ENCODE measurements at regions not wholly inside any gene's neighbourhood (a gene's known extent, or its start where the extent isn't known, plus 50 kb on each side); places are given as distances from the start of the nearest gene placed in this dataset.
"Not testable (repeated sequence)": the region's sequence is repeated elsewhere in the genome, so short reads cannot be mapped to it uniquely, and the experiment has no call there.

- DNase-seq (ENCODE audit: low read depth): no peak
Measured at GRCh38 chr4:74544655-74545361, 99.9 kb downstream of the AREG start.

GRCh38 chr4:74545448-74545847 is 100.5 kb downstream of the AREG start:
- DNase-seq (ENCODE audit: low read depth): no peak

GRCh38 chr4:74546057-74546456 is 101.1 kb downstream of the AREG start:
- no peak for DNase-seq (ENCODE audit: low read depth)

GRCh38 chr4:74547042-74547441 is 102.1 kb downstream of the AREG start:
- no peak for DNase-seq (ENCODE audit: low read depth)

DNA sequence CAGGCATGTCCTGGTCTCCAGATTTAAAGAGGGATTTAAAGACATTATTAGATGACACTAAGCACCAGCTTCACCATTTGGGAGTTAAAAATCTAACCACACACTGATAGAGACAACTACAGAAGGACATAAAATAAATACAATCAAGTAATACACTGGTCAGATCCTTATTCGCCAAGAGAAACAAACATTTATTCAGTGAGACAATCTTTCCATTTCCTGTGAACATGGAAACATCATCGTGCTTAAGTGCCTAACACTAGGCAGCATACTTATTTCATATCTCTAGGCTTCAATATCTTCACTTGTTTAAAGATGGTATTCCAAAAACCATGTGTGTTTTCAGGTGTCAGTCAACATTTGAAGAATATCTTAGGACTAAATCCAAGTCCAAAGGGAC is 103.6 kb downstream of the AREG start:
- no peak for DNase-seq (ENCODE audit: low read depth)

DNA sequence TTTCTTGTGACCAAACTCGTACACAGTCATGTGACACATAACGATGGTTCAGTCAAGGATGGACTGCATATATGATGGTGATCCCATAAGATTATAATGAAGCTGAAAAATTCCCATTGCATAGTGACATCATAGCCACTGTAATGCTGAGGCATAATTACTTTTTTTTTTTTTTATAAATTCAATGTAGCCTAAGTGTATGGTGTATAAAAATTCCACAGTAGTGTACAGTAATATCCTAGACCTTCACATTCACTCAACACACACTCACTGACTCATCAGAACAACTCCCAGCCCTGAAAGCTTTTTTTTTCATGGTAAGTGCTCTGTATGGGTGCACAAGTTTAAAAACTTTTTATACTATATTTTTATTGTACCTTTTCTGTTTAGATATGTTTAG is 105.0 kb downstream of the AREG start:
- no peak for DNase-seq (ENCODE audit: low read depth)

DNA sequence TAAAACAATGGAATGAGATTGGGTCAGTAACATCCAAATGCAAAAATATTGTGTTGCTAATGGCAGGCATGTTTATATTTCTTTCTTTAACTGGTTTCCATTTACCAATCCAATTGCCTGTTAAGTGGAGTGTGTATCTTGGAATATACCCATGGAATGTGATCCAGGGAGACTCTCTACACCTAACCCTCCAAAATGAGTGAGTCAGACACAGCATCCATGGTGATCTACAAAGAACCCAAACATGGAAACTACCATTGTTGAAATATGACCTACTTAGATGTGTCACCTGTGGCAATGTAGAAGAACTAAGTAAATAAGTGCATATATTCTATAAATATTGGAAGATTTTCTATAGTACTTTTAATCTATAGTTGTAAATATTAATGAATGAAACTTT is 110.3 kb downstream of the AREG start:
- no peak for DNase-seq (ENCODE audit: low read depth)

- DNase-seq (ENCODE audit: low read depth): no peak
Measured at GRCh38 chr4:74555843-74556242, 110.9 kb downstream of the AREG start.

DNA sequence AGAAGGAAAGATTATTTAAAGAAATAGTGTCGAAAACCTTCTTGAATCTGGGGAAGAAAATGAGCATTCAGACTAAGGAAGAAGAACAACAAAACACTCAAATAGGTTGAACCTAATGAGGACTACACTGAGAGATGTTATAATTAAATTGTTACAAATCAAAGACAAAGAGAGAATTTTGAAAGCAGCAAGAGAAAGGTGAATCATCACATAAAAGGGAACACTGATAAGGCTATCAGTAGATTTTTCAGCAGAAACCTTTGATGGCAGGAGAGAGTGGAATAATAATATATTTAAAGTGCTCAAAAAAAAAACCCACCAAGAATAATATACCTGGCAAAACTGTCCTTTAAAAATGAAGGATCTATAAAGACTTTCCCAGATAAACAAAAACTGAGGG is 114.9 kb downstream of the AREG start:
- no peak for DNase-seq (ENCODE audit: low read depth)

GRCh38 chr4:74567981-74568380 is 123.0 kb downstream of the AREG start:
- DNase-seq (ENCODE audit: low read depth): no peak

DNA sequence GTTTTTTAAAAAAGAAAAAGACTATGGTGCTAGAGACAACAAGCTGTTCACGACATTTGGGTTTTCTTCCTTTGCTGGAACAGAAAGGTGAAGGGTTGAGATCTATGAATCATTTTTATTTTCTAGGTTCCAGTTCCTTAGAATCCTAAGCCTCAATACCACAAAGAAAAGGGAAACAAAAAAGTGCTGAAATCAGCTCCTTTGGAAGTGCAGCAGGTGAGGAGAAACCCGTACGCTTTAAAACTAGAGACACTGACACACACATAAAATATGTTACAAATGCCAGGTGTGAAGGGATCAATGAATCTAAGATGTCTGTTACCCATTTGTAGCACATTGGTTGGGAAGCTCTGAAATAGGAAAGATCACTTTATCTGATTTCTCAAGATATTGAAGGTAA is 125.2 kb downstream of the AREG start:
- no peak for DNase-seq (ENCODE audit: low read depth)

GRCh38 chr4:74578329-74578728 is 133.4 kb downstream of the AREG start:
- DNase-seq (ENCODE audit: low read depth): no peak

DNA sequence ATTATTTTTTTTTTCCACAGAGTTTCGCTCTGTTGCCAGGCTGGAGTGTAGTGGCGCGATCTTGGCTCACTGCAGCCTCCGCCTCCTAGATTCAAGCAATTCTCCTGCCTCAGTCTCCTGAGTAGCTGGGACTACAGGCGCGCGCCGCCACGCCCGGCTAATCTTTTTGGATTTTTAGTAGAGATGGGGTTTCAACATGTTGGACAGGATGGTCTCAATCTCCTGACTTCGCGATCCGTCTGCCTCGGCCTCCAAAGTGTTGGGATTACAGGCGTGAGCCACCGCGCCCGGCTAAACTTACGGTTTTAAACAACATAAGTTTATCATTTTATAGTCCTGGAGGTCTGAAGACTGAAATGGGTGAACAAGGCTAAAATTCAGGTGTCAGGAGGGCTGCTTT is 133.9 kb downstream of the AREG start:
- DNase-seq (ENCODE audit: low read depth): not testable (repeated sequence)

DNA sequence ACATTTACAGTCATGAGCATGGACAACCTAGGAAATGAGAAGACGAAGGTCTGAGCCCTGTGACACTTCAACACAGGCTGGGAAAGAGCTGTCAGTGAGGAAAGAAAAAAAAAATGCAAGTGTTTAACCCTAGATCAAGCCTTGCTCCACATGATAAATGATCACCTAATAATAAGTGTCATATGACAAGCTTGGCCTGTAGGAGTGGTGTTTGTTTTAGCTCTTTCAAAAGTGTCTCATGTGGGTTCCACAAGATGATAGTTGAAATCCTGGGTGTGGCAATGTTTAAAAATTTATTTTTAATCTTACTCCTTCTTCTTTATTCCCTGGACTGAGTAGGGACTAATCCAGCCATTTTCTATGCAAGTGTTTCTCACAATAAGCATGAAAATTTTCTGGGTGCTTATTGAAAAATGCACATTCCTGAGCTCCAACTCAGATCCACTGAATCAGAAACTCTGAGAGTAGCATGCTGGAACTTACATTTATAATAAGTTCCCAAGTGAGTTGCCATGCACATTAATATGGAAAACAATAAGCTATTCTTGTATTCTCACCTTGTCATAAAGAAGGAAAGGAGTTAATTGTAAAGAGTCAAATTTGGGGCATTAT is 138.3 kb downstream of the AREG start:
- DNase-seq (ENCODE audit: low read depth): no peak

DNA sequence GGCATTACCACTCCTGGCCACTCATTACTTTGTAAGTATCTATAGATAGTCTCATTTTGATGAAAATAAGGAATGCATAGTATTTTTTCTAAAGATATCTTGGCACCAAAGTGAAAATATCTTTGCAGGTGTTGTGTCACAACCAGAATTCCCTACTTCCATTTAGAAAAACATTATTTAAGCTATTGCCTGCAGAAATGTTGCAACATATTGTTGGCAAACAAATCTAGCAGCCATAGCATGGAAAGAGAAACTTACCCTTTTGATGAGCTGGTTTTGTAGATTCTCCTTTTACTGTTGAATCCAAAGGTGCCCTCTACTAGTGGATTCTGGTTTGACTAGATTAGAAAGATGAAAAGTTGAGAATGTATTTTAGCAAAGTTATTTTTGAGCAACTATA is 138.8 kb downstream of the AREG start:
- DNase-seq (ENCODE audit: low read depth): no peak

DNA sequence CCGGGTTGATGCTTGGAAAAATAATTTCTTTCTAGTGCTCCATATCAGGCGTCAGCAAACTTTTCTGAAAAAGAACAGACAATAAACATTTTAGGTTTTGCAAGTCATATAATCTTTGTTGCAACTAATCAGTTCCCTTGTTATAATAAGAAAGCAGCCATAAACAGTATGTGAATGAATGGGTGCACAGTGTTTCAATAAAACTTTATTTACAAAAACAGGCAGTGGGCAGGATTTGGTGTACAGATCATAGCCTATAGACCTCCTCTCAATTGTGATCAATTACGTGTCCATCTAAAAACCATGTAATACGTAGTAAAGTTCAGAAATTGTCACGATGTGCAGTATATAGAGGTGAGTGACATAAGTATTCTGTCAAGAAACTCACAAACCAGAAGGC is 143.4 kb downstream of the AREG start:
- DNase-seq (ENCODE audit: low read depth): no peak

DNA sequence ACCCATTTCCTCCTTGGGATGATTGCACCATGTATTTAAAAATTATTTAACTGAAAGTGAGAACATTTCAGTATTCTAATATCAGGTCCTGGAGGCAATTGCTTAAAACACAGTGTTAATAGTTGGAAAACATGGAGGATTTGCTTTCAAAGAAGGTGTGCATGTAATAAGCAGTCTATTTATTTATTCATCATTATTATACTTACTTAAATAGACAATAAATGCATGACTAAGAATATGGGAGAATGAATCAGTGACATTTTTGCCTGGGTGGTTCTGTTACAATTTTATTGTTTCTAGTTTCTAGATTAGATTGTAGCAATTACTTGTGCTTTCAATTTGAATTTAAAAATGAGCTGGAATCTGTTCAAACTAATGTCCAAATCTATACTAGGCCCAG is 145.5 kb downstream of the AREG start:
- no peak for DNase-seq (ENCODE audit: low read depth)

GRCh38 chr4:74598611-74599325 is 153.8 kb downstream of the AREG start:
- DNase-seq (ENCODE audit: low read depth): no peak

DNA sequence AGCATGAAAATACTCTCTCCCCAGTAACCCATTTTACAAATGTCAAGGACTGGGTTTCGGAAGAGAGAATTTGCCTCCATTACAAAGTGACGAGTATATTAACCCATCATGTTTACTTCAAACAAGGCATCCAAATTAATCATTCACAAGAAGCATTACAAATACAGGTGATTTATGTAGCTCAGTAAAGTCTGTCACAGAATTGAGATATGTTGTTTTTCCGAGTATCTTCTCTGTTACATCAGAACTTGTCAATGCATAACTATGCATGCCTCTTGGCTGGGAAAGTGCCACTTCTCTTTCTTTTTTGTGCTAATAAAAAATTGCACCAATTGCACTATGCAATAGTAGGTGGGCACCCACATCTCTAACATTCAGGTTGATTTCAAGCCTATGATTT is 158.2 kb downstream of the AREG start:
- no peak for DNase-seq (ENCODE audit: low read depth)

- DNase-seq (ENCODE audit: low read depth): no peak
Measured at GRCh38 chr4:74608151-74608949, 163.4 kb downstream of the AREG start.

DNA sequence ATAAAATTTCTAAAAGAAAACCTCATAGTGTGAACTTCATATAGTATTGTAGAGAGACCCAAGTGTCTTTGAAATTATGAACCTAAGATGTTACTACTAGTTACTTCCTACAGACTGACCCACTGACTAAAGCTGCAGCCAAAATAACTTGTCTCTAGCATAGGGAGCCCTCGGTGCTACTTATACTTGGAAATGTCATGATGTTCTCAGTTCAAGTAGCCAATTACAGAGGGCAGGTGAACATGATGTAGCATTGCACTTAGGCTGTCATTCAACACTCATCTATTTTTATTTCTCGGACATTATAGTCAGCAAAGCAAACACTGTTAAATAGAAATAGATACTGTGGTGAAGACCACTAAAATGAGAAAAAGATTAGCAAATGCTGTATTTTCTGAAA is 165.6 kb downstream of the AREG start:
- no peak for DNase-seq (ENCODE audit: low read depth)

- DNase-seq (ENCODE audit: low read depth): no peak
Measured at GRCh38 chr4:74612837-74613236, 167.9 kb downstream of the AREG start.

DNA sequence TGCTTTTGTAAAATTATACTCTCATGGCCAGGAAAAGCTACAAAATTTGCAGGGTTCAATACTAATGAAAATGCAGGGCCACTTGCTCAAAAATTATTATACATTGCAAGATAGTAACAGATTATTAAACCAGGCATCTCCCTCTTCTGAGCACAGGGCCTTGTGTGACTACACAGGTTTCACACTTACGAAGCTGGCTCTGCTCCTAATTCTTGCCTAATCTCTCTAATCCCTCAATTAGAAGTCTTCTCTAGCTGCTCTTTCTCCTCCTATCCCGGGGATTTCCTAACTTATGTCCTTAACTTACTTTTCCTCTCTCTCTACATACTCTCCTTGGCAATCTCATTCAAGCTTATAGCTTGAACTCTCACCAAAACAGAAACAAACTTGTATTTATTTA is 168.3 kb downstream of the AREG start:
- no peak for DNase-seq (ENCODE audit: low read depth)

All from activated T-cell treated with anti-CD3 and anti-CD28 coated beads for 48 hours (primary cell).